ENCODE measurements at regions not wholly inside any gene's neighbourhood (a gene's known extent, or its start where the extent isn't known, plus 50 kb on each side); places are given as distances from the start of the nearest gene placed in this dataset.

GRCh38 chr12:111207761-111208160 lies 161.1 kb downstream of the PHETA1 start:
- Histone ChIP-seq H2AFZ (ENCODE audit: low read depth, low read length) (no peak overlapping the region), H3K4me1 (ENCODE audit: low read length) (no peaks in the 10 kb centered on the region), H3K9me3 (ENCODE audit: insufficient read depth, low read length) (no peaks in the 10 kb centered on the region), H3K79me2 (ENCODE audit: low read length) (no peaks in the 10 kb centered on the region), H4K20me1 (ENCODE audit: insufficient read depth, low read length) (no peaks in the 10 kb centered on the region; the same call in 1 of the 2 replicates), H3K4me2 (ENCODE audit: low read length) (no peak overlapping the region), H3K36me3 (replicated peaks; ENCODE audit: low read depth, low read length) (no peaks in the 10 kb centered on the region), H3K27ac (ENCODE audit: low read length) (no peak overlapping the region), H3K4me3 (ENCODE audit: low read length) (no peak overlapping the region), H3K9ac (ENCODE audit: low read length) (no peak overlapping the region), H3K27me3 (ENCODE audit: low read depth, low read length) (peaks cover 35% of the 10 kb centered on the region)
- TF ChIP-seq EZH2phosphoT487 (IDR thresholded peaks at IDR 0.05; ENCODE audit: low read depth): no peak
- no peak for TF ChIP-seq CTCF (IDR thresholded peaks at IDR 0.05; ENCODE audit: low read depth, low read length)

GRCh38 chr12:111204788-111205241 lies 164.1 kb downstream of the PHETA1 start:
- Histone ChIP-seq H3K79me2 (ENCODE audit: low read length) (no peaks in the 10 kb centered on the region), H3K4me1 (ENCODE audit: low read length) (no peaks in the 10 kb centered on the region), H3K36me3 (replicated peaks; ENCODE audit: low read depth, low read length) (no peaks in the 10 kb centered on the region), H3K9ac (ENCODE audit: low read length) (no peak overlapping the region), H3K27ac (ENCODE audit: low read length) (no peak overlapping the region), H3K9me3 (ENCODE audit: insufficient read depth, low read length) (no peaks in the 10 kb centered on the region), H3K4me3 (ENCODE audit: low read length) (no peak overlapping the region), H2AFZ (ENCODE audit: low read depth, low read length) (no peak overlapping the region), H3K4me2 (ENCODE audit: low read length) (no peak overlapping the region), H3K27me3 (ENCODE audit: low read depth, low read length) (peaks cover 41% of the 10 kb centered on the region), H4K20me1 (ENCODE audit: insufficient read depth, low read length) (no peaks in the 10 kb centered on the region; the same call in 1 of the 2 replicates)
- no peak for TF ChIP-seq CTCF (IDR thresholded peaks at IDR 0.05; ENCODE audit: low read depth, low read length)
- TF ChIP-seq EZH2phosphoT487 (IDR thresholded peaks at IDR 0.05; ENCODE audit: low read depth): no peak

- H3K4me3 ChIP-seq (ENCODE audit: low read length): no peak overlapping the region
- H3K9ac ChIP-seq (ENCODE audit: low read length): no peak overlapping the region
- no peaks in the 10 kb centered on the region for H3K4me1 ChIP-seq (ENCODE audit: low read length)
- no peak overlapping the region for H3K4me2 ChIP-seq (ENCODE audit: low read length)
- H3K27ac ChIP-seq (ENCODE audit: low read length): no peak overlapping the region
- H3K9me3 ChIP-seq (ENCODE audit: insufficient read depth, low read length): no peaks in the 10 kb centered on the region
- H3K36me3 ChIP-seq (replicated peaks; ENCODE audit: low read depth, low read length): no peaks in the 10 kb centered on the region
- TF ChIP-seq CTCF (IDR thresholded peaks at IDR 0.05; ENCODE audit: low read depth, low read length) (no peak), EZH2phosphoT487 (IDR thresholded peaks at IDR 0.05; ENCODE audit: low read depth) (no peak)
- no peak overlapping the region for H2AFZ ChIP-seq (ENCODE audit: low read depth, low read length)
- no peaks in the 10 kb centered on the region; the same call in 1 of the 2 replicates for H4K20me1 ChIP-seq (ENCODE audit: insufficient read depth, low read length)
- H3K79me2 ChIP-seq (ENCODE audit: low read length): no peaks in the 10 kb centered on the region
- peaks cover 33% of the 10 kb centered on the region for H3K27me3 ChIP-seq (ENCODE audit: low read depth, low read length)
Measured at GRCh38 chr12:111203969-111204368, 164.9 kb downstream of the PHETA1 start.

- no peaks in the 10 kb centered on the region for H3K79me2 ChIP-seq (ENCODE audit: low read length)
- no peaks in the 10 kb centered on the region for H3K4me1 ChIP-seq (ENCODE audit: low read length)
- H2AFZ ChIP-seq (ENCODE audit: low read depth, low read length): no peak overlapping the region
- H3K9me3 ChIP-seq (ENCODE audit: insufficient read depth, low read length): no peaks in the 10 kb centered on the region
- no peak overlapping the region for H3K9ac ChIP-seq (ENCODE audit: low read length)
- H3K27me3 ChIP-seq (ENCODE audit: low read depth, low read length): peaks cover 28% of the 10 kb centered on the region
- TF ChIP-seq EZH2phosphoT487 (IDR thresholded peaks at IDR 0.05; ENCODE audit: low read depth) (no peak), CTCF (IDR thresholded peaks at IDR 0.05; ENCODE audit: low read depth, low read length) (no peak)
- H3K4me2 ChIP-seq (ENCODE audit: low read length): no peak overlapping the region
- no peak overlapping the region for H3K4me3 ChIP-seq (ENCODE audit: low read length)
- no peaks in the 10 kb centered on the region for H3K36me3 ChIP-seq (replicated peaks; ENCODE audit: low read depth, low read length)
- H4K20me1 ChIP-seq (ENCODE audit: insufficient read depth, low read length): no peaks in the 10 kb centered on the region; the same call in 1 of the 2 replicates
- no peak overlapping the region for H3K27ac ChIP-seq (ENCODE audit: low read length)
Measured at GRCh38 chr12:111203446-111203845, 165.4 kb downstream of the PHETA1 start.

All from OCI-LY3 (cell line).